NCI-H2029 (cell line): ENCODE measurements at regions not wholly inside any gene's neighbourhood (a gene's known extent, or its start where the extent isn't known, plus 50 kb on each side); places are given as distances from the start of the nearest gene placed in this dataset.

ENCODE experiments used
- DNase-seq: peaks from one replicate; lab custom pipeline; 2025; lab: John Stamatoyannopoulos, UW

GRCh38 chr15:38886315-38887163 is 321.9 kb upstream of the RASGRP1 start:
- DNase-seq, result no peak

GRCh38 chr15:38888701-38889221 is 324.1 kb upstream of the RASGRP1 start:
- DNase-seq, result no peak

GRCh38 chr15:38890194-38890593 is 325.6 kb upstream of the RASGRP1 start:
- DNase-seq, result no peak

GRCh38 chr15:38893925-38894242 is 329.3 kb upstream of the RASGRP1 start:
- DNase-seq, result no peak

GRCh38 chr15:38894243-38894948 is 329.8 kb upstream of the RASGRP1 start:
- DNase-seq, result no peak

- DNase-seq, result no peak
Measured at GRCh38 chr15:38895326-38896255, 331.0 kb upstream of the RASGRP1 start.

GRCh38 chr15:38896647-38897046 is 332.0 kb upstream of the RASGRP1 start:
- DNase-seq, result no peak

GRCh38 chr15:38897551-38897950 is 332.9 kb upstream of the RASGRP1 start:
- DNase-seq, result no peak

GRCh38 chr15:38898236-38898635 is 333.6 kb upstream of the RASGRP1 start:
- DNase-seq, result no peak

GRCh38 chr15:38899300-38899699 is 334.7 kb upstream of the RASGRP1 start:
- DNase-seq, result no peak

GRCh38 chr15:38904298-38904697 is 339.7 kb upstream of the RASGRP1 start:
- no peak for DNase-seq

GRCh38 chr15:38905632-38906031 is 341.0 kb upstream of the RASGRP1 start:
- no peak for DNase-seq

- no peak for DNase-seq
Measured at GRCh38 chr15:38920966-38921365, 356.4 kb upstream of the RASGRP1 start.

- no peak for DNase-seq
Measured at GRCh38 chr15:38921471-38921870, 356.9 kb upstream of the RASGRP1 start.

GRCh38 chr15:38928431-38928830 is 363.8 kb upstream of the RASGRP1 start:
- DNase-seq, result no peak

- no peak for DNase-seq
Measured at GRCh38 chr15:38930851-38931572, 366.4 kb upstream of the RASGRP1 start.

- no peak for DNase-seq
Measured at GRCh38 chr15:38941399-38941953, 376.9 kb upstream of the RASGRP1 start.

- DNase-seq, result no peak
Measured at GRCh38 chr15:38944536-38944935, 379.9 kb upstream of the RASGRP1 start.

GRCh38 chr15:38945551-38946298 is 381.1 kb upstream of the RASGRP1 start:
- DNase-seq, result no peak

GRCh38 chr15:38954090-38954489 is 389.5 kb upstream of the RASGRP1 start:
- DNase-seq, result no peak
